Nephron (organoid): ENCODE measurements at regions not wholly inside any gene's neighbourhood (a gene's known extent, or its start where the extent isn't known, plus 50 kb on each side); places are given as distances from the start of the nearest gene placed in this dataset.

Experiments
- H3K27ac Mint-ChIP-seq, 3 experiments: 2 replicates each; pipeline ENCODE4 v1.8.0; 2020; ENCODE audit warnings: mixed read lengths in 3 of 3, mild to moderate bottlenecking in 2 of 3, moderate library complexity in 1 of 3
- H3K27me3 Mint-ChIP-seq: 2 replicates; pipeline ENCODE4 v1.8.0; 2021; ENCODE audit warnings: low read depth, mild to moderate bottlenecking, moderate library complexity, mixed read lengths
- H3K36me3 Mint-ChIP-seq: 2 replicates; pipeline ENCODE4 v1.8.0; 2020; ENCODE audit warnings: low read depth, mixed read lengths
- H3K4me1 Mint-ChIP-seq: 2 replicates; pipeline ENCODE4 v1.8.0; 2020; ENCODE audit warnings: mixed read lengths
- H3K4me3 Mint-ChIP-seq, 3 experiments: 2 replicates each; pipeline ENCODE4 v1.8.0; 2020; ENCODE audit warnings: mild to moderate bottlenecking in 3 of 3, mixed read lengths in 3 of 3, moderate library complexity in 2 of 3
- H3K9me3 Mint-ChIP-seq: 2 replicates; pipeline ENCODE4 v1.8.0; 2020; ENCODE audit warnings: mixed read lengths
- TF ChIP-seq, protein P1 (sequence below), 3 experiments: fragments of 200-600 bp; sonication (generic); IDR thresholded peaks; one replicate each; pipeline ENCODE4 v1.5.0; 2021; ENCODE audit warnings: antibody characterized with exemption in 3 of 3; ENCODE audit not compliant: unreplicated experiment in 3 of 3

DNA sequence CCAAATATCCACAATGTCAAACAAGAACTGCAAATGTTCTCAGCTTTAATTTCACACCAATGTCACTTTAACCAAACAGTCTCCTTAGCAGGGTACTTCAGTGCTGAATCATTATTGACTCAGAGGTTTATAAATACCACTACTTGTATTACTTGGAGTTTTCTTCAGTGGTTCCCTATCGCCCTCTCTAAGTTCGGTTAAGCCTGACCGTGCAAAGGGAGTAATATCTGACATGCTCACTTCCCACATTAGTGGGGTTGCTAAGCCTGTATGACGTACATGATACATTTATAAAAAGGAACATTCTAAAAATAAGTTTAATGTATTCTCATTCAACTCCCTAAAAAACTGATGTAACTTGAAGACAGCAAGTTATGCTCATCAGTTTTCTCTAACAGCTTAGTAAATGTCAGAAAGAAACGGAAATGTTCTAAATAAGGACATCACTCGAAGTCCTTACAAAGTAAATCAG, 93.1 kb upstream of the ZC3H12C start:
- H3K27me3 Mint-ChIP-seq: peaks cover 3% of the 10 kb centered on the region
- TF ChIP-seq, protein P1, sequence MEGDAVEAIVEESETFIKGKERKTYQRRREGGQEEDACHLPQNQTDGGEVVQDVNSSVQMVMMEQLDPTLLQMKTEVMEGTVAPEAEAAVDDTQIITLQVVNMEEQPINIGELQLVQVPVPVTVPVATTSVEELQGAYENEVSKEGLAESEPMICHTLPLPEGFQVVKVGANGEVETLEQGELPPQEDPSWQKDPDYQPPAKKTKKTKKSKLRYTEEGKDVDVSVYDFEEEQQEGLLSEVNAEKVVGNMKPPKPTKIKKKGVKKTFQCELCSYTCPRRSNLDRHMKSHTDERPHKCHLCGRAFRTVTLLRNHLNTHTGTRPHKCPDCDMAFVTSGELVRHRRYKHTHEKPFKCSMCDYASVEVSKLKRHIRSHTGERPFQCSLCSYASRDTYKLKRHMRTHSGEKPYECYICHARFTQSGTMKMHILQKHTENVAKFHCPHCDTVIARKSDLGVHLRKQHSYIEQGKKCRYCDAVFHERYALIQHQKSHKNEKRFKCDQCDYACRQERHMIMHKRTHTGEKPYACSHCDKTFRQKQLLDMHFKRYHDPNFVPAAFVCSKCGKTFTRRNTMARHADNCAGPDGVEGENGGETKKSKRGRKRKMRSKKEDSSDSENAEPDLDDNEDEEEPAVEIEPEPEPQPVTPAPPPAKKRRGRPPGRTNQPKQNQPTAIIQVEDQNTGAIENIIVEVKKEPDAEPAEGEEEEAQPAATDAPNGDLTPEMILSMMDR (IDR thresholded peaks at IDR 0.05; ENCODE audit: unreplicated experiment in 3 of 3): no peak
- no peaks in the 10 kb centered on the region for H3K36me3 Mint-ChIP-seq
- no peak overlapping the region for H3K27ac Mint-ChIP-seq
- no peaks in the 10 kb centered on the region for H3K9me3 Mint-ChIP-seq
- no peak overlapping the region for H3K4me3 Mint-ChIP-seq
- H3K4me1 Mint-ChIP-seq: no peaks in the 10 kb centered on the region

DNA sequence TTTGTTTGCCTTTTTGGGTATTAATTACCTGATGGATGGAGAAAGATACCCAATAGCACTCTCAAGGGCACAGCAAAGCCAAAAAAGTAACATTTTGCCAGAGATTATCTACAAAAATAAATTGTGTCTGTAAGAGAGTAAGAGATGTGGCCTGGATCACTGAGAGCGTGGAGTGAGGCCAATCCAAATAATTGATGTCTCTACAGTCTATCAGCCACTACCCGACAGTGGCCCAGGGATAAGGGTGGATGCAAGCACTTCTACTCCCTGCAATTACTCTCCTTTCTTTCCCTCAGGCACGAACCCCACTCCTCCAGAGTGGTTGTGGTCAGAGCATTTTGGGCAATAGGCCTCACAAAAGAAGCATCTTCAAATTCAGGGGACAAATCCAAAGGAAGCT, 92.3 kb upstream of the ZC3H12C start:
- Mint-ChIP-seq H3K27me3 (peaks cover 3% of the 10 kb centered on the region), H3K27ac (no peak overlapping the region), H3K4me3 (no peak overlapping the region), H3K4me1 (no peaks in the 10 kb centered on the region), H3K36me3 (no peaks in the 10 kb centered on the region), H3K9me3 (no peaks in the 10 kb centered on the region)
- TF ChIP-seq, protein P1 (IDR thresholded peaks at IDR 0.05; ENCODE audit: unreplicated experiment in 3 of 3): no peak

DNA sequence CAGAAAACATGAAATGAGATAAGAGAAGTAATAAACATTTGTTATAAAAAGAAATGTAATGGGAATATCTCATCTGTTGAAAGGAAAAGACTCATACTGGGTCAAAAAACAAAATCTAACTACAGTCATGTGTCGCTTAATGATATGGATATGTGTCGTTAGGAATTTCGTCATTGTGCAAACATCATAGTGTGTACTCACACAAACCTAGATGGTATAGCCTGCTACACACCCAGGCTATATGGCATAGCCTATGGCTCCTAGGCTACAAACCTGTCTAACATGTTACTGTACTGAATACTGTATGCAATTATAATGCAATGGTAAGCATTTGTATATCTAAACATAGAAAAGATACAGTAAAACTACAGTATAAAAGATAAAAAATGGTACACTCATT, 89.8 kb upstream of the ZC3H12C start:
- no peak overlapping the region for H3K4me3 Mint-ChIP-seq

DNA sequence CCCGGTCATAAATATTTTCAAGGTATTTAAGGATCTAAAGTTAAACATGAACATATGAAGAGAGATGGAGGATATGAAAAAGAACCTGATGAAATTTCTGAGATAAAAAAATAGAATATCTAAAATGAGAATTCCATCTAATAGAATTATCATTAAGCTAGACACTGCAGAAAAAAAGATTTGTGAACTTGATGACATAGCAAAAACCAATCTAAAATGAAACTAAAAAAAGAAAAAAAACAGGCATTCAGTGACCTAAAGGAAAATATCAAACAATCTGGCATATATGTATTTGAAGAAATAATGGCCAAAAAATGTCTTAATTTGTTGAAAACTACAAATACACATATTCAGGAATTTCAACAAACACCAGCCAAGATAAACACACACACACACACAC, 81.6 kb upstream of the ZC3H12C start:
- H3K4me3 Mint-ChIP-seq: no peak overlapping the region
- peaks cover 5% of the 10 kb centered on the region for H3K27me3 Mint-ChIP-seq
- peaks cover 29% of the 10 kb centered on the region for H3K9me3 Mint-ChIP-seq
- no peak overlapping the region for H3K27ac Mint-ChIP-seq
- H3K36me3 Mint-ChIP-seq: peaks cover 10% of the 10 kb centered on the region
- TF ChIP-seq, protein P1 (IDR thresholded peaks at IDR 0.05; ENCODE audit: unreplicated experiment in 3 of 3): no peak
- H3K4me1 Mint-ChIP-seq: no peaks in the 10 kb centered on the region

More for the DNA sequence above, 89.8 kb upstream of the ZC3H12C start:
- no peak overlapping the region for H3K27ac Mint-ChIP-seq
- H3K36me3 Mint-ChIP-seq: no peaks in the 10 kb centered on the region
- H3K4me1 Mint-ChIP-seq: no peaks in the 10 kb centered on the region
- peaks cover 3% of the 10 kb centered on the region for H3K27me3 Mint-ChIP-seq
- TF ChIP-seq, protein P1 (IDR thresholded peaks at IDR 0.05; ENCODE audit: unreplicated experiment in 3 of 3): no peak
- H3K9me3 Mint-ChIP-seq: no peaks in the 10 kb centered on the region

DNA sequence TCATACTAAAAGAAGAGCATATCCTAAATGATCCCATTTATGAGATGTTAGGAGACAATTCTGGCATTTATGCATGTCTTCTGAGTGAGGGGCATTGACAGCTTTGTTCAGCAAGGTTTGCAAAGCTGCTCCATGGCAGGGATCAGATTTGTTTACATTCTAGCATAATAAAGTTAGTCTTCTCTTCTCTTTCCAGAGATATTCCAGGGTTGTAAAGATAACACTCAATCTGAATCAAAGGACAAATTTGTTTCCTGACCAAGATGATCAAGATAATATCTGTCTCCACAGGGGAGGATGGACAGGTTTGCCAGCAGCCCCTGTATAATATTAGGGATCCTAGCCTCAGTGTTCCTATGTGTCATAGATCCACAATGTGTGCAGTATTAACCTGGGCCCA, 77.5 kb upstream of the ZC3H12C start:
- Mint-ChIP-seq H3K4me3 (no peak overlapping the region), H3K36me3 (peaks cover 4% of the 10 kb centered on the region), H3K27ac (no peak overlapping the region), H3K27me3 (peaks cover 5% of the 10 kb centered on the region), H3K4me1 (no peaks in the 10 kb centered on the region), H3K9me3 (peaks cover 22% of the 10 kb centered on the region)
- TF ChIP-seq, protein P1 (IDR thresholded peaks at IDR 0.05; ENCODE audit: unreplicated experiment in 3 of 3): no peak

DNA sequence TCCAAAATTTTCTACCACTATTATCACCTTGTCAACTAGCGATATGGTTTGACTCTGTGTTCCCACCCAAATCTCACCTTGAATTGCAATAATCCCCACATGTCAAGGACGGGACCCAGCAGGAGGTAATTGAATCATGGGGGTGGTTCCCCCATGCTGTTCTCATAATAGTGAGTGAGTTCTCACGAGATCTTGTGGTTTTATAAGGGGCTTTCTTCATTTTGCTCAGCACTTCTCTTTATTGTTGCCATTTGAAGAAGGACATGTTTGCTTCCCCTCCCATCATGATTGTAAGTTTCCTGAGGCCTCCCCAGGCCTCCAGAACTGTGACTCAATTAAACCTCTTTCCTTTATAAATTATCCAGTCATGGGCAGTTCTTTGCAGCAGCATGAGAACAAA, 73.5 kb upstream of the ZC3H12C start:
- no peaks in the 10 kb centered on the region for H3K9me3 Mint-ChIP-seq
- TF ChIP-seq, protein P1 (IDR thresholded peaks at IDR 0.05; ENCODE audit: unreplicated experiment in 3 of 3): no peak
- H3K4me1 Mint-ChIP-seq: no peaks in the 10 kb centered on the region
- H3K27me3 Mint-ChIP-seq: no peaks in the 10 kb centered on the region
- H3K36me3 Mint-ChIP-seq: no peaks in the 10 kb centered on the region
- H3K27ac Mint-ChIP-seq: no peak overlapping the region
- H3K4me3 Mint-ChIP-seq: no peak overlapping the region
